PC-3 (cell line): ENCODE measurements at regions not wholly inside any gene's neighbourhood (a gene's known extent, or its start where the extent isn't known, plus 50 kb on each side); places are given as distances from the start of the nearest gene placed in this dataset.

ENCODE experiments used
- ATAC-seq: fragments of 200-7000 bp; cut with Tn5 transposase; 2 replicates; pipeline ENCODE4 v1.9.1; 2020; ENCODE audit warnings: mild to moderate bottlenecking, moderate library complexity
- BruUV-seq: library from RNA; stranded (reverse); fragments of 400-500 nt; replicated peaks from 2 replicates; lab custom pipeline; 2021; lab: Mats Ljungman, UMichigan
- CTCF ChIA-PET: fragments of 300-600 bp; sonication (Branson Sonifier 250); formaldehyde crosslinking; loops from one replicate; lab custom pipeline; 2022; ENCODE audit warnings: antibody characterized with exemption; lab: Charles Lee
- POLR2A ChIA-PET: fragments of 300-600 bp; sonication (Branson Sonifier 250); formaldehyde crosslinking; loops from one replicate; lab custom pipeline; 2022; ENCODE audit warnings: antibody characterized with exemption; ENCODE audit not compliant: unreplicated experiment; lab: Charles Lee
- DNase-seq: peaks from one replicate; pipeline ENCODE4 v3.0.0-alpha.2; 2015
- H2AFZ ChIP-seq: fragments of 300-600 bp; sonication (generic); 2 replicates; pipeline ENCODE4 v1.6.0; 2016; ENCODE audit warnings: antibody characterized with exemption, low read length
- H3F3A ChIP-seq: fragments of 300-600 bp; sonication (generic); one replicate; pipeline ENCODE4 v1.6.0; 2017; ENCODE audit warnings: antibody characterized with exemption, low read length, control low read depth, mild to moderate bottlenecking; ENCODE audit not compliant: unreplicated experiment
- H3K27ac ChIP-seq: fragments of 300-600 bp; sonication (generic); 2 replicates; pipeline ENCODE4 v1.5.1; 2016; ENCODE audit warnings: mild to moderate bottlenecking, low read length
- H3K27me3 ChIP-seq: fragments of 300-600 bp; sonication (generic); 2 replicates; pipeline ENCODE4 v1.6.1; 2016; ENCODE audit warnings: low read length, mixed read lengths
- H3K36me3 ChIP-seq: fragments of 300-600 bp; sonication (generic); 2 replicates; pipeline ENCODE4 v1.6.1; 2016; ENCODE audit warnings: low read depth, mixed run types, low read length, mixed read lengths
- H3K4me1 ChIP-seq: fragments of 300-600 bp; sonication (generic); 2 replicates; pipeline ENCODE4 v1.5.1; 2016; ENCODE audit warnings: low read length; ENCODE audit not compliant: insufficient read depth
- H3K4me2 ChIP-seq: fragments of 300-600 bp; sonication (generic); 2 replicates; pipeline ENCODE4 v1.6.0; 2016; ENCODE audit warnings: low read length
- H3K4me3 ChIP-seq: fragments of 300-600 bp; sonication (generic); 2 replicates; pipeline ENCODE4 v1.5.1; 2016; ENCODE audit warnings: mild to moderate bottlenecking, low read length, mixed read lengths
- H3K79me2 ChIP-seq: fragments of 300-600 bp; sonication (generic); 2 replicates; pipeline ENCODE4 v1.6.1; 2017; ENCODE audit warnings: low read length, mixed read lengths
- H3K9ac ChIP-seq: fragments of 300-600 bp; sonication (generic); 2 replicates; pipeline ENCODE4 v1.6.0; 2016; ENCODE audit warnings: mild to moderate bottlenecking, low read length
- H3K9me2 ChIP-seq: fragments of 300-600 bp; sonication (generic); replicated peaks from 2 replicates; pipeline ENCODE4 v1.6.1; 2016; ENCODE audit warnings: mixed run types, low read length, mixed read lengths
- H3K9me3 ChIP-seq: fragments of 300-600 bp; sonication (generic); 2 replicates; pipeline ENCODE4 v1.6.1; 2016; ENCODE audit warnings: low read length, mixed read lengths
- H4K20me1 ChIP-seq: fragments of 300-600 bp; sonication (generic); 2 replicates; pipeline ENCODE4 v1.6.1; 2016; ENCODE audit warnings: low read length, mixed read lengths
- EZH2 ChIP-seq: fragments of 300-600 bp; sonication (generic); IDR thresholded peaks from one replicate; pipeline ENCODE4 v1.6.1; 2017; ENCODE audit warnings: antibody characterized with exemption, mild to moderate bottlenecking, low read length; ENCODE audit not compliant: unreplicated experiment
- EZH2phosphoT487 ChIP-seq: fragments of 300-600 bp; sonication (generic); IDR thresholded peaks from 2 replicates; pipeline ENCODE4 v1.6.1; 2018; ENCODE audit warnings: mild to moderate bottlenecking, antibody characterized with exemption, low read length, borderline replicate concordance
- intact Hi-C: fragments of 100-400 bp; cut with micrococcal nuclease; formaldehyde crosslinking; loops from 2 replicates; pipeline ENCODE4 v1.9.0; 2023
- TF ChIP-seq, protein P1 (sequence below): fragments of 300-600 bp; sonication (generic); conservative IDR thresholded peaks from 2 replicates; pipeline ENCODE4 v1.5.1; 2017; ENCODE audit warnings: antibody characterized with exemption, low read depth, mild to moderate bottlenecking, low read length

GRCh38 chr7:73976761-73977618, 51.0 kb upstream of the ELN start:
- ATAC-seq (no peak), DNase-seq (no peak)
- Histone ChIP-seq H4K20me1 (no peaks in the 10 kb centered on the region), H3K9me2 (no peaks in the 10 kb centered on the region), H3K79me2 (no peaks in the 10 kb centered on the region), H2AFZ (no peak overlapping the region), H3K27me3 (no peaks in the 10 kb centered on the region), H3F3A (no peaks in the 10 kb centered on the region), H3K4me1 (peaks cover 5% of the 10 kb centered on the region), H3K9ac (no peak overlapping the region), H3K36me3 (no peaks in the 10 kb centered on the region), H3K4me2 (no peak overlapping the region), H3K27ac (no peak overlapping the region), H3K9me3 (no peaks in the 10 kb centered on the region), H3K4me3 (no peak overlapping the region)
- CTCF ChIA-PET: no interaction called here
- POLR2A ChIA-PET: no interaction called here
- intact Hi-C loops: no loop called here
- TF ChIP-seq EZH2phosphoT487 (no peak), EZH2 (no peak)
- TF ChIP-seq, protein P1, sequence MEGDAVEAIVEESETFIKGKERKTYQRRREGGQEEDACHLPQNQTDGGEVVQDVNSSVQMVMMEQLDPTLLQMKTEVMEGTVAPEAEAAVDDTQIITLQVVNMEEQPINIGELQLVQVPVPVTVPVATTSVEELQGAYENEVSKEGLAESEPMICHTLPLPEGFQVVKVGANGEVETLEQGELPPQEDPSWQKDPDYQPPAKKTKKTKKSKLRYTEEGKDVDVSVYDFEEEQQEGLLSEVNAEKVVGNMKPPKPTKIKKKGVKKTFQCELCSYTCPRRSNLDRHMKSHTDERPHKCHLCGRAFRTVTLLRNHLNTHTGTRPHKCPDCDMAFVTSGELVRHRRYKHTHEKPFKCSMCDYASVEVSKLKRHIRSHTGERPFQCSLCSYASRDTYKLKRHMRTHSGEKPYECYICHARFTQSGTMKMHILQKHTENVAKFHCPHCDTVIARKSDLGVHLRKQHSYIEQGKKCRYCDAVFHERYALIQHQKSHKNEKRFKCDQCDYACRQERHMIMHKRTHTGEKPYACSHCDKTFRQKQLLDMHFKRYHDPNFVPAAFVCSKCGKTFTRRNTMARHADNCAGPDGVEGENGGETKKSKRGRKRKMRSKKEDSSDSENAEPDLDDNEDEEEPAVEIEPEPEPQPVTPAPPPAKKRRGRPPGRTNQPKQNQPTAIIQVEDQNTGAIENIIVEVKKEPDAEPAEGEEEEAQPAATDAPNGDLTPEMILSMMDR: no peak
- BruUV-seq: no TSS peak

GRCh38 chr7:73977619-73978618, 50.1 kb upstream of the ELN start:
- ChIA-PET POLR2A (no interaction called here), CTCF (interaction anchor here (2.2 kb wide), 1 partner anchor 49 kb away, joined by 7 read pairs; no protein-coding TSS in a partner anchor)
- Histone ChIP-seq H3K4me3 (no peak overlapping the region), H3K36me3 (no peaks in the 10 kb centered on the region), H3K4me2 (no peak overlapping the region), H3K27ac (no peak overlapping the region), H4K20me1 (no peaks in the 10 kb centered on the region), H3K27me3 (no peaks in the 10 kb centered on the region), H3K9me2 (no peaks in the 10 kb centered on the region), H2AFZ (no peak overlapping the region), H3K9me3 (no peaks in the 10 kb centered on the region), H3K4me1 (peaks cover 5% of the 10 kb centered on the region), H3K79me2 (no peaks in the 10 kb centered on the region), H3F3A (no peaks in the 10 kb centered on the region), H3K9ac (no peak overlapping the region)
- intact Hi-C loops: no loop called here
- TF ChIP-seq EZH2: no peak
- TF ChIP-seq, protein P1: no peak
- TF ChIP-seq EZH2phosphoT487: no peak
- no peak for ATAC-seq
- no TSS peak for BruUV-seq
- DNase-seq: no peak
